Adrenal gland (tissue), 9 donors: ENCODE measurements at regions not wholly inside any gene's neighbourhood (a gene's known extent, or its start where the extent isn't known, plus 50 kb on each side); places are given as distances from the start of the nearest gene placed in this dataset.

Experiments
- DNase-seq, 7 donors: peaks; one replicate each; pipeline ENCODE4 v3.0.0-alpha.2; 2019 to 2020
- H3K27ac ChIP-seq, 5 donors: fragments of 200-600 bp; sonication (generic) in 4 of 5; 1 replicate in 3 of 5; 2 replicates in 2 of 5; pipeline versions ENCODE4 v1.5.1 to v1.8.0; 2016 to 2020; ENCODE audit warnings: mild to moderate bottlenecking in 1 of 5
- H3K27me3 ChIP-seq: fragments of 200-600 bp; 2 replicates; pipeline ENCODE4 v1.8.0; 2021
- H3K36me3 ChIP-seq, 2 donors: fragments of 200-600 bp; replicated peaks in 1 of 2; 1 replicate in 1 of 2; 2 replicates in 1 of 2; pipeline versions ENCODE4 v1.5.1 to v1.8.0; 2018 to 2022
- H3K4me1 ChIP-seq, 2 donors: fragments of 200-600 bp; replicated peaks in 1 of 2; 1 replicate in 1 of 2; 2 replicates in 1 of 2; pipeline versions ENCODE4 v1.5.1 to v1.8.0; 2018 to 2021
- H3K4me3 ChIP-seq, 4 donors: fragments of 200-600 bp; sonication (generic) in 3 of 4; one replicate each; pipeline ENCODE4 v1.5.1; 2016 to 2018
- H3K9me3 ChIP-seq, 3 donors: fragments of 200-600 bp; sonication (generic) in 1 of 3; replicated peaks in 1 of 3; 1 replicate in 2 of 3; 2 replicates in 1 of 3; pipeline versions ENCODE4 v1.5.1 to v1.8.0; 2016 to 2021
- POLR2A ChIP-seq, 2 donors: fragments of 450-650 bp; IDR thresholded peaks; one replicate each; pipeline ENCODE4 v1.6.1; 2017; ENCODE audit warnings: antibody characterized with exemption in 2 of 2, mild to moderate bottlenecking in 2 of 2, moderate library complexity in 1 of 2
- WGBS, 4 donors: extraction: QIAGEN DNeasy Blood & Tissue Kit in 2 of 4; methylation state at CpG; one replicate each; pipeline versions ENCODE4 v1.1.5 to v1.1.7; 2013 to 2017; 5-methylcytosine and 5-hydroxymethylcytosine counted together
- intact Hi-C, 2 donors: fragments of 100-400 bp; cut with DNase I; formaldehyde crosslinking; loops; one replicate each; pipeline versions ENCODE4 v1.14.1 to v1.15.0; 2022 to 2023
- TF ChIP-seq, protein P1 (sequence below), 6 experiments: fragments of 450-650 bp in 4 of 6; fragments of 200-600 bp in 2 of 6; sonication (generic) in 1 of 6; IDR thresholded peaks; 1 replicate in 5 of 6; 2 replicates in 1 of 6; pipeline versions ENCODE4 v1.5.1 to v1.8.0; 2016 to 2021; ENCODE audit warnings: antibody characterized with exemption in 6 of 6, mild to moderate bottlenecking in 2 of 6, moderate library complexity in 1 of 6
- donor health status: healthy with polysubstance abuse.
- donor health status: Bipolar disorder and iron deficiency.
- donor health status: DM: yes; HTN: yes; CAD: no.
- donor health status: DM: no; HTN: no; CAD: no.
- donor health status: DM: no; HTN: no; CAD: no.

DNA sequence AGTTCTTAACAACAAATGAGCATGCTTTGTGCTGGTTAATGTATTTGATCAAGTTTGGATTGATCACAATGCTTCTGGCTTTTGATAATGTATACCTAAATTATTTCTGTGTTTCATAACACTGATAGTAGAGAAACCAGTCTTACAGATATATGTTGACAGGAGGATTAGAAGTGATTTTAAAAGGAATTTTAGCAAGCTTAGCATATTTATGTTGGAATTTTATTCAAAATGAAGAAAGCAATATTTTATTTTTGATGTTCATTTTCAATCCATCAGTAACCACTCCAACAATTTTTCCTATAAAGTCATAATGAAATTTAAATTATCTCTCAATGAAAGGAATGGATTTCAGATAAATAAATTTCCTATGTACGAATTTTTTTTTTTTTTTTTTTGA, 291.8 kb downstream of the HHIPL2 start:
- no peaks in the 10 kb centered on the region for H3K9me3 ChIP-seq
- TF ChIP-seq, protein P1, sequence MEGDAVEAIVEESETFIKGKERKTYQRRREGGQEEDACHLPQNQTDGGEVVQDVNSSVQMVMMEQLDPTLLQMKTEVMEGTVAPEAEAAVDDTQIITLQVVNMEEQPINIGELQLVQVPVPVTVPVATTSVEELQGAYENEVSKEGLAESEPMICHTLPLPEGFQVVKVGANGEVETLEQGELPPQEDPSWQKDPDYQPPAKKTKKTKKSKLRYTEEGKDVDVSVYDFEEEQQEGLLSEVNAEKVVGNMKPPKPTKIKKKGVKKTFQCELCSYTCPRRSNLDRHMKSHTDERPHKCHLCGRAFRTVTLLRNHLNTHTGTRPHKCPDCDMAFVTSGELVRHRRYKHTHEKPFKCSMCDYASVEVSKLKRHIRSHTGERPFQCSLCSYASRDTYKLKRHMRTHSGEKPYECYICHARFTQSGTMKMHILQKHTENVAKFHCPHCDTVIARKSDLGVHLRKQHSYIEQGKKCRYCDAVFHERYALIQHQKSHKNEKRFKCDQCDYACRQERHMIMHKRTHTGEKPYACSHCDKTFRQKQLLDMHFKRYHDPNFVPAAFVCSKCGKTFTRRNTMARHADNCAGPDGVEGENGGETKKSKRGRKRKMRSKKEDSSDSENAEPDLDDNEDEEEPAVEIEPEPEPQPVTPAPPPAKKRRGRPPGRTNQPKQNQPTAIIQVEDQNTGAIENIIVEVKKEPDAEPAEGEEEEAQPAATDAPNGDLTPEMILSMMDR (IDR thresholded peaks at IDR 0.05): no peak
- no peak for TF ChIP-seq POLR2A (IDR thresholded peaks at IDR 0.05)
- no peaks in the 10 kb centered on the region for H3K27me3 ChIP-seq
- H3K36me3 ChIP-seq: no peaks in the 10 kb centered on the region
- 36 to 62% (median 51%) methylated on average over 1 of the region's 1 CpG for WGBS, 4 donors
- no peak overlapping the region for H3K4me3 ChIP-seq
- H3K4me1 ChIP-seq: no peaks in the 10 kb centered on the region
- H3K27ac ChIP-seq: no peak overlapping the region
- no peak for DNase-seq
- intact Hi-C loops: no loop called here

DNA sequence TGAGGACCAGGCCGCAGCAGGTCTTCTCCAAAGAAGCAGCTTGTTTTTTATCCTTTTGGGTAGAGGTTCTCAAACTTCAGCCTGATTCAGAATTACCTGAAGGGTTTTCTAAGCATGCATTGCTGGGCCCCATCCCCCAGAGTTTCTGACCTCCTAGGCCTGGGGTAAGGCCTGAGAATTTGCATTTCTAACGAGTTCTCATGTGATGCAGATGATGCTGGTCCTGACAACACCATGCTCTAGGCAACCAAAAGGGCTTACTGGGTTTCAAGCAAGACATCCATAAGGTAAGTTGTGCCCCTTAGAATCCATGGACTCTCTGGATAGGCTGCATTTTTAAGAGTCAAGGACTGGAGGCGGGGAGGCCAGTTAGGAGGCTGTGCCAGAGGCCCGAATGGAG, 295.1 kb downstream of the HHIPL2 start:
- Histone ChIP-seq H3K36me3 (no peaks in the 10 kb centered on the region), H3K27ac (no peak overlapping the region), H3K9me3 (no peaks in the 10 kb centered on the region), H3K4me3 (no peak overlapping the region), H3K27me3 (no peaks in the 10 kb centered on the region), H3K4me1 (no peaks in the 10 kb centered on the region)
- no peak for DNase-seq
- TF ChIP-seq, protein P1 (IDR thresholded peaks at IDR 0.05): no peak
- no peak for TF ChIP-seq POLR2A (IDR thresholded peaks at IDR 0.05)
- intact Hi-C loops: no loop called here
- WGBS, 4 donors: 83 to 90% (median 87%) methylated on average over 4 of the region's 4 CpGs

DNA sequence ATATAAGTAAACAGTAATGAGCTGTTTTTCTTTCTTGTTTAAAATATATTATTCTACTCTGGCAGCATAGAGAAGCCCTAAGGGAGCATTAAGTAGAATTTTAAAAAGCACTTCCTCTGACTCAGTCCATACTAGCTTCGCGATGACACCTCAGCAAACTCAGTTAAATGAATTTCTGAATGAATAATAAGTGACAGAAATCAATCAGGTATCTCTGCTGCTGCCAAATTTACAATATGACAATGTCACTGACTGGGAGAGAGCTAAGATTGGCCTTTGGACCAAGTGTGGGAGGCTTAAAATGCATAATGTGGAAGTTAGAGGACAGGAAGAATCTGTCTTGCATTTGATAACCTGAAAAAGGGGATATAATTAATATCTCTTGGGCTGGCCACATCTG, 296.1 kb downstream of the HHIPL2 start:
- intact Hi-C loops: no loop called here
- Histone ChIP-seq H3K9me3 (no peaks in the 10 kb centered on the region), H3K27ac (no peak overlapping the region), H3K4me1 (no peaks in the 10 kb centered on the region), H3K4me3 (no peak overlapping the region), H3K36me3 (no peaks in the 10 kb centered on the region), H3K27me3 (no peaks in the 10 kb centered on the region)
- TF ChIP-seq, protein P1 (IDR thresholded peaks at IDR 0.05): no peak
- no peak for TF ChIP-seq POLR2A (IDR thresholded peaks at IDR 0.05)
- 87 to 96% (median 91%) methylated on average over 2 of the region's 2 CpGs for WGBS, 4 donors
- DNase-seq: no peak

DNA sequence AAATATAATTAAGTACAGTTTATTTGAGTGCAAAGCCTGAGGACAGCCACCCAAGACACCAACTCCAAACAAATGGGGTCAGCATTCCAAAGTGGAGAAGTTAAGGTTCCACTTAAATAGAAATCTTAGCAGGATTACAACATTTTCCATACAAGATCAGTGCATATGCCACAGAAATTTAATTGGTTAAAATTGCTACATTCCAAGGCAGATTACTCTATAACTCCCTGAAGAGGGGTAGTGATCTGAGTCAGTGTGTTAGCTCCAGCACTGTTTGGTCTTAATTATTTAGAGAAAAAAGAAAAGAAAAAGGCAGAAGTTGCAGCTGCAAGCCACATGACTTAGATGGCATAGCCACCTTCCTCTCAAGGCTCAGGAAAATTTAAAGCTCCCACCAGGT, 297.5 kb downstream of the HHIPL2 start:
- TF ChIP-seq, protein P1 (IDR thresholded peaks at IDR 0.05): no peak
- no peak for TF ChIP-seq POLR2A (IDR thresholded peaks at IDR 0.05)

More for the DNA sequence above, 297.5 kb downstream of the HHIPL2 start:
- no peak for DNase-seq
- Histone ChIP-seq H3K27me3 (no peaks in the 10 kb centered on the region), H3K27ac (no peak overlapping the region), H3K9me3 (no peaks in the 10 kb centered on the region), H3K36me3 (no peaks in the 10 kb centered on the region), H3K4me1 (no peaks in the 10 kb centered on the region), H3K4me3 (no peak overlapping the region)
- intact Hi-C loops: no loop called here
